Natural killer cell treated with Interleukin-12 subunit alpha and Interleukin-12 subunit beta and Interleukin-15 and Interleukin-18, amount 100 ng/mL, for 72 hours (primary cell): ENCODE measurements at regions not wholly inside any gene's neighbourhood (a gene's known extent, or its start where the extent isn't known, plus 50 kb on each side); places are given as distances from the start of the nearest gene placed in this dataset.
A peak's percentile ranks its signal among the peaks of the same experiment; 100 is the strongest.

Experiments
- ATAC-seq, 2 donors: fragments of 150-1000 bp; cut with Tn5 transposase in 1 of 2; sonication (Bioruptor Pico), chemical (Tn5 transposase) in 1 of 2; 2 replicates each; pipeline ENCODE4 v1.10.0; 2021
- DNase-seq: peaks from one replicate; pipeline ENCODE4 v3.0.0; 2022; ENCODE audit warnings: low spot score
- H3K27ac Mint-ChIP-seq, 2 donors: 1 replicate in 1 of 2; 2 replicates in 1 of 2; pipeline ENCODE4 v1.8.0; 2022; ENCODE audit warnings: mixed read lengths in 2 of 2, mild to moderate bottlenecking in 1 of 2, moderate library complexity in 1 of 2
- H3K27me3 Mint-ChIP-seq, 2 donors: 1 replicate in 1 of 2; 2 replicates in 1 of 2; pipeline ENCODE4 v1.8.0; 2022; ENCODE audit warnings: mixed read lengths in 2 of 2
- H3K36me3 Mint-ChIP-seq: one replicate; pipeline ENCODE4 v1.8.0; 2022; ENCODE audit warnings: mixed read lengths
- H3K4me1 Mint-ChIP-seq, 2 donors: 1 replicate in 1 of 2; 2 replicates in 1 of 2; pipeline ENCODE4 v1.8.0; 2022; ENCODE audit warnings: low read depth in 2 of 2, mixed read lengths in 2 of 2, mild to moderate bottlenecking in 1 of 2
- H3K4me3 Mint-ChIP-seq: one replicate; pipeline ENCODE4 v1.8.0; 2022; ENCODE audit warnings: mixed read lengths
- H3K9me3 Mint-ChIP-seq: 2 replicates; pipeline ENCODE4 v1.8.0; 2022; ENCODE audit warnings: mixed read lengths

DNA sequence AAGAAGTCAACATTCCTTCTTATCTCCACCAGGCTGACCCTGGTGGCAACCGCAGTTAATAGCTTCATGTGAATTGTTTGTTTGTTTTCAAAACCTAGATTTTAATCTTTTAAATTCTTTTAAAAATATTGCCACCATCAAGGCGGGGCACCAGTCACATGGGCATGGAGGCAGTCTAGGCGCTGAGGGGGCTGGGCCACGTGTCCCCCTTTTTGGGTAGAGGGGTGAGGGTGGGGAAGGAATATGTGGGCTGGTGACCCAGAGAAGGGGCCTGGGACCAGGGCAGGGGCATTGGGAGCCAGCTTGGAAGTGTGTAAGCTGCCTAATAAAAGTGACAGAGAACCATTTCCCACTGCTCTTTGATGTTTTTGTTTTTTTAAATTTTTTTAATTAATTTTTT lies 147.3 kb downstream of the GADD45G start:
- DNase-seq: no peak
- Mint-ChIP-seq H3K4me1 (peaks cover 12 to 24% of the 10 kb centered on the region in 2 donors), H3K9me3 (no peaks in the 10 kb centered on the region), H3K4me3 (no peak overlapping the region), H3K27me3 (peaks cover 0 to 3% of the 10 kb centered on the region in 2 donors), H3K36me3 (no peaks in the 10 kb centered on the region), H3K27ac (no peak overlapping the region)
- no peak for ATAC-seq

DNA sequence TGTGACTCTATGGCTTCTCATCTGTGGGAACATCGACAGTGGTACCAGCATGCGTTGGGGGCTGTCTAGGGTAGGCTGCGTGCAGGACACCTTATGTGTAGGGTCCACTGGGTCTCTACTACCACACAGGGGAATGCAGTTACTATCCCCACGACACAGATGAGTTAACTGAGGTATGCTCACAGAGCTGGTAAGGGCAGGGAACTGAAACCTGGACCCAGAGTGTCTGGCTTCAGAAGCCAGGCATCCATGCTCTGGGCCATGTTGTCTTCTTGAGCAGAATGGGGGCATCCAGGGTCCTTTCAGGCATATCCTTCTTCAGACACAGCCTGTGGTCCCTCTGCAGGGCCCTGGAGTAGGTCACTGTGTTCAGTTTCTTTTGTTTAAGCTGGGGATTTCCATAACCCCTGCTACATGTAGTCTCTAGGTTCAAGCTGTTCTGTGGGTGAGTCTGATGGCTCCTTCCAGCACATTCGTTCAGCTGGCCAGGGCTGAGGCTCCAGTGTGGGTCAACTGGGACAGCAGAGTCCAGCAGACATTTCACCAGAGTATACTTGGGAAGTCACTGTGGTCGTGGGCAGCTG lies 148.8 kb downstream of the GADD45G start:
- Mint-ChIP-seq H3K4me3 (no peak overlapping the region), H3K4me1 (peaks cover 12 to 21% of the 10 kb centered on the region in 2 donors), H3K27me3 (peaks cover 0 to 3% of the 10 kb centered on the region in 2 donors), H3K27ac (peak overlapping the region in 1 of 2 donors; percentile 27), H3K36me3 (no peaks in the 10 kb centered on the region), H3K9me3 (no peaks in the 10 kb centered on the region)
- DNase-seq: no peak
- peak in 1 of 2 donors; percentile 21 for ATAC-seq

- DNase-seq: no peak
- no peak overlapping the region for H3K4me3 Mint-ChIP-seq
- no peaks in the 10 kb centered on the region for H3K36me3 Mint-ChIP-seq
- no peak for ATAC-seq
- no peaks in the 10 kb centered on the region for H3K9me3 Mint-ChIP-seq
- peaks cover 0 to 3% of the 10 kb centered on the region in 2 donors for H3K27me3 Mint-ChIP-seq
- peaks cover 10 to 17% of the 10 kb centered on the region in 2 donors for H3K4me1 Mint-ChIP-seq
- H3K27ac Mint-ChIP-seq: peak overlapping the region in 1 of 2 donors; percentile 2
Observed at GRCh38 chr9:89754193-89754592, 149.4 kb downstream of the GADD45G start.

DNA sequence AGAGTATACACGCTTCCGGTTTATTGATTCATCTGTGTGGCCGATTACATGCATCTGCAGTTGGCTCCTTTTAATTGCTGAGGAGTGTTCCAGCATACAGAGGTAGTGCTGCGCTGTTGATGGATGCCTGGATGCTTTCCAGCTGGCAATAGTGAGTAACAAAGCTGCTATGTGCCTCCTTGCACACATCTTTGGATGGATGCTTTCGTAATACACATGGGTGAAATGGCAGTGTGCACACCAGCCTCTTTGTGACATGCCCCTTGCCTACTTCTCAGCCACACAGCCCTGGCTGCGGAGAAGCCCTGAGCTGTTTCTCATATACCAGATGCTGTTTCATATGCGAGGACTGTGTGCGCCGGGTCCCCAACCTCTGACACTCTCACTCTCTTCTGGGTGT lies 151.0 kb downstream of the GADD45G start:
- ATAC-seq (no peak), DNase-seq (no peak)
- peaks cover 3 to 7% of the 10 kb centered on the region in 2 donors for H3K4me1 Mint-ChIP-seq
- peaks cover 0 to 5% of the 10 kb centered on the region in 2 donors for H3K27me3 Mint-ChIP-seq
- H3K27ac Mint-ChIP-seq: peak overlapping the region in 1 of 2 donors; percentile 66
- no peaks in the 10 kb centered on the region for H3K9me3 Mint-ChIP-seq
- H3K36me3 Mint-ChIP-seq: no peaks in the 10 kb centered on the region
- no peak overlapping the region for H3K4me3 Mint-ChIP-seq

- Mint-ChIP-seq H3K4me1 (peaks cover 0 to 4% of the 10 kb centered on the region in 2 donors), H3K27me3 (peaks cover 0 to 5% of the 10 kb centered on the region in 2 donors), H3K4me3 (no peak overlapping the region), H3K36me3 (no peaks in the 10 kb centered on the region), H3K9me3 (no peaks in the 10 kb centered on the region), H3K27ac (peak overlapping the region in 1 of 2 donors; percentile 45)
- DNase-seq: no peak
- ATAC-seq: peak in 1 of 2 donors; percentile 21
Observed at GRCh38 chr9:89756891-89757537, 152.2 kb downstream of the GADD45G start.

DNA sequence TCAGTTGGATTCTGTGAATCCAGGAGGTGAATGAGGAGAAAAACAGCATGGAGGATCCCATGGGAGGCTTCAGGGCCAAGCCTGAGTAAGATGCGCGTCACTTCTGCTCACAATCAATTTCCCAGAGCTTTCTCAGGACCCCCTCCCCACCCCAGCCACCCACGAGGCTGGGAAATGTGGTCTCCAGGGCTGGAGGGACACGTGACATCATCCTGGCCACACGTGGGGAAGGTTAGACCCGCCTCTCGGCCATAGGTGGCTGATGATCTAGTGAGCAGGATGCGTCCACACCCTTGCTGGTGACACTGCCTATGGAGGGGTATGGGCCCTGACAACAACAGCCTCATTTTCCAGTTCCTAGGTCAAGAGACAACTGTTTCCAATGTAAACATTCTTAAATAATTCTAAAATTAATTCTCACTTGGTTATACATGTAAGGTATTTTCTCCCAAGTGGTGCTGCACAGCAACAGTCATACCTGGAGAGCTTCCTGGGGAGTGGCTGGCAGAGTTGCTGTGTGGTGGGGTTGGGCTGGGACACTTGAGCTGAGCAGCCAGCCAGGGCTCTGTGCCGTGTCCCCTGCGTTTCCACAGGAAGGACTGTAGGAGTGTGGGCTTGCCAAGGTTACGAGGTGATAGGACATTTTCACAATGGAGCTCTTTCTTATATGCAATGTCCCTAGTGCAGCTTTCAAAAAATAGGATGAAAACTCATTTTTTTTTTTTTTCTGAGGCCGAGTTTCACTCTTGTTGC lies 153.1 kb downstream of the GADD45G start:
- Mint-ChIP-seq H3K9me3 (no peaks in the 10 kb centered on the region), H3K27ac (peak overlapping the region in 1 of 2 donors; percentile 45), H3K4me1 (peaks cover 0 to 4% of the 10 kb centered on the region in 2 donors), H3K4me3 (no peak overlapping the region), H3K27me3 (peaks cover 0 to 5% of the 10 kb centered on the region in 2 donors), H3K36me3 (no peaks in the 10 kb centered on the region)
- ATAC-seq: no peak
- DNase-seq: no peak

DNA sequence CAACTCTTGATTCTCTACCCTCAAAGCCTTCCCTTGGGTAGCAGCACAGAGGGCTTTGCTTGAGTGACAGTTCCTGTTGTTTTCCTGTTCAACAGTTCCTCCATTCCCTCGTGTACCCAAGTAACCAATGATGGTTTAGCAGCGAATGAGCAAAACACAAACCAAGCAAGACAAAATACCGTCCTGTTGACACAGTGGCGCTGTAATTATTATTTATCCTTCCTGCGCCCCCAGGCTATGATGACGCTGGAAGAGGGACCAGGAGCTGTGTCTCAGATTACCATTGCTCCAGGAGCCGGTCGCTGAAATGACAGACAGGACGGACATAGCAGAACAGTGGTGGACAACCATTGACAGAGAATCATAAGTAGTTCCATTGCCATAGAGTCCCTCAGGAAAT lies 154.8 kb downstream of the GADD45G start:
- Mint-ChIP-seq H3K9me3 (no peaks in the 10 kb centered on the region), H3K36me3 (no peaks in the 10 kb centered on the region)

DNA sequence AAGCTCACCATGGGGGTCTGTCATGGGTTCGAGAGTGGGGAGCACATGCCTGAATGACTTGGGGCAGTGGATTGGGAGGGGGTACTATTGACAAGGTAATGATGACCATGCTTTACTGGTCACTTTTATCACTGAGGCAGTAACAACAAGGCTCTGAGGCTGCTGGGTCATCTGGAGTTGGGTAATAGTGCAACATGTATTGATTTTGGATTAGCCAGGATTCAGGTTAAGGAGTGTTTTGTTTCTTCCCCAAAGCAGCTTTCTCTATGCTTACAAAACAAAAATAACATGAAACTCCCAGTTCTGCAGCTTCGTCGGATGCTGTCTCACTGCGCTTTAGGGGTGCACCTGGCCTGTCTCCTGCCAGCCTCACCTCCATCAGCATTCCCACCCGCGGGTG lies 155.3 kb downstream of the GADD45G start:
- no peak overlapping the region for H3K27ac Mint-ChIP-seq
- peaks cover 7 to 11% of the 10 kb centered on the region in 2 donors for H3K27me3 Mint-ChIP-seq
- H3K9me3 Mint-ChIP-seq: no peaks in the 10 kb centered on the region
- no peaks in the 10 kb centered on the region for H3K36me3 Mint-ChIP-seq
- ATAC-seq (no peak), DNase-seq (no peak)
- no peak overlapping the region for H3K4me3 Mint-ChIP-seq
- H3K4me1 Mint-ChIP-seq: peaks cover 0 to 7% of the 10 kb centered on the region in 2 donors

More for the DNA sequence above, 154.8 kb downstream of the GADD45G start:
- H3K4me1 Mint-ChIP-seq: peaks cover 0 to 7% of the 10 kb centered on the region in 2 donors
- peaks cover 7 to 11% of the 10 kb centered on the region in 2 donors for H3K27me3 Mint-ChIP-seq
- ATAC-seq (no peak), DNase-seq (no peak)
- H3K27ac Mint-ChIP-seq: no peak overlapping the region
- H3K4me3 Mint-ChIP-seq: no peak overlapping the region

- H3K4me1 Mint-ChIP-seq: peaks cover 0 to 3% of the 10 kb centered on the region in 2 donors
- DNase-seq: no peak
- H3K4me3 Mint-ChIP-seq: no peak overlapping the region
- no peak for ATAC-seq
- no peaks in the 10 kb centered on the region for H3K36me3 Mint-ChIP-seq
- H3K27ac Mint-ChIP-seq: no peak overlapping the region
- no peaks in the 10 kb centered on the region for H3K9me3 Mint-ChIP-seq
- peaks cover 11 to 24% of the 10 kb centered on the region in 2 donors for H3K27me3 Mint-ChIP-seq
Observed at GRCh38 chr9:89764217-89764616, 159.4 kb downstream of the GADD45G start.

DNA sequence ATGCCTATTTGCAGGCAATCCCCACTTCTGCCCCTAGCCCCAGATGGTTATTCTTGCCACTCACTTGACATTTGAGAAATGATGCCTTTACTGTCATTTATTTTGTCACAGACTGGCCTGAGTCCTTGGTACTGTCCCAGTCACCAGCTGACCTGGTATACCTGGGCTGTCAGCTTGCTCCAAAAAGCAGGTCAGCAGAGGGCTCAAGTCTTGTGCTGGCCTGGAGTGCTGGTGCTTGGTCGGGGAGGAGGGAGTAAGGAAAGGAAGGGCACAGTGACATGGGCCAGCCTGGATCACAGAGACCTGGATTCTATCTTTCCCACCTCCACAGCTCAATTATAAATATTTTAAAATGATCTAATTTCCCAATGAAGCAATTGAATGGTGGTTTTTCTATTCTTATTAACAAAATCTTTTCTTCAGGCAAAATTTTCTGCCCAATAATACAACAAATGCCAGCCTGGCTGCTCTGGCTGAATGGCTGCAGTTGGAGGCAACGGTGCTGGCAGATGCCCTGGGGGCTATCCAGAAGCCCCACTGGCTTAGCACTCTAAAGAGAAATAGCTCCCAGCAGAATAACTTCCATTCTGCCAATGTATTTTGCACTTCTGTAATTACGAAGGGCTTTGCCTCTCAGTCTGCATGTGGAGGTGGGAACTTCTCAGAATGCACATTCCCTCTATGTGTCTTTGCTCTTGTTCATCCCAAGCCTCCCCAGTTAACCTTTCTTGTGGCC lies 160.6 kb downstream of the GADD45G start:
- Mint-ChIP-seq H3K27ac (no peak overlapping the region), H3K9me3 (no peaks in the 10 kb centered on the region), H3K36me3 (no peaks in the 10 kb centered on the region), H3K4me1 (peaks cover 0 to 3% of the 10 kb centered on the region in 2 donors), H3K4me3 (no peak overlapping the region), H3K27me3 (peaks cover 11 to 24% of the 10 kb centered on the region in 2 donors)
- DNase-seq (no peak), ATAC-seq (no peak)

GRCh38 chr9:89766991-89767390 lies 162.2 kb downstream of the GADD45G start:
- Mint-ChIP-seq H3K27ac (no peak overlapping the region), H3K36me3 (no peaks in the 10 kb centered on the region), H3K4me3 (no peak overlapping the region), H3K27me3 (peaks cover 9 to 24% of the 10 kb centered on the region in 2 donors), H3K9me3 (no peaks in the 10 kb centered on the region), H3K4me1 (peaks cover 0 to 3% of the 10 kb centered on the region in 2 donors)
- no peak for ATAC-seq
- no peak for DNase-seq

- Mint-ChIP-seq H3K4me3 (no peak overlapping the region), H3K27ac (no peak overlapping the region), H3K27me3 (peaks cover 9 to 24% of the 10 kb centered on the region in 2 donors), H3K9me3 (no peaks in the 10 kb centered on the region), H3K36me3 (no peaks in the 10 kb centered on the region), H3K4me1 (peaks cover 0 to 3% of the 10 kb centered on the region in 2 donors)
- DNase-seq (no peak), ATAC-seq (no peak)
Observed at GRCh38 chr9:89768051-89768450, 163.2 kb downstream of the GADD45G start.

- peaks cover 0 to 3% of the 10 kb centered on the region in 2 donors for H3K4me1 Mint-ChIP-seq
- no peaks in the 10 kb centered on the region for H3K9me3 Mint-ChIP-seq
- ATAC-seq (no peak), DNase-seq (no peak)
- H3K27ac Mint-ChIP-seq: no peak overlapping the region
- peaks cover 9 to 23% of the 10 kb centered on the region in 2 donors for H3K27me3 Mint-ChIP-seq
- H3K36me3 Mint-ChIP-seq: no peaks in the 10 kb centered on the region
- no peak overlapping the region for H3K4me3 Mint-ChIP-seq
Observed at GRCh38 chr9:89768650-89769071, 163.8 kb downstream of the GADD45G start.
